RPMI8226 (cell line): ENCODE measurements at regions not wholly inside any gene's neighbourhood (a gene's known extent, or its start where the extent isn't known, plus 50 kb on each side); places are given as distances from the start of the nearest gene placed in this dataset.
A peak's percentile ranks its signal among the peaks of the same experiment; 100 is the strongest.

Source experiments
- DNase-seq: peaks from one replicate; pipeline ENCODE4 v3.0.0-alpha.2; 2015

- no peak for DNase-seq
Measured at GRCh38 chr4:125365731-125366130, 51.0 kb downstream of the FAT4 start.

GRCh38 chr4:125368146-125368545 lies 53.4 kb downstream of the FAT4 start:
- peak; percentile 43 for DNase-seq

GRCh38 chr4:125368671-125369081 lies 53.9 kb downstream of the FAT4 start:
- no peak for DNase-seq

- DNase-seq: no peak
Measured at GRCh38 chr4:125369098-125369497, 54.3 kb downstream of the FAT4 start.

GRCh38 chr4:125370478-125370877 lies 55.7 kb downstream of the FAT4 start:
- no peak for DNase-seq

- no peak for DNase-seq
Measured at GRCh38 chr4:125382995-125383394, 68.2 kb downstream of the FAT4 start.

GRCh38 chr4:125387770-125388169 lies 73.0 kb downstream of the FAT4 start:
- no peak for DNase-seq

GRCh38 chr4:125388613-125389012 lies 73.9 kb downstream of the FAT4 start:
- no peak for DNase-seq

- no peak for DNase-seq
Measured at GRCh38 chr4:125389713-125390112, 75.0 kb downstream of the FAT4 start.

GRCh38 chr4:125390126-125390525 lies 75.4 kb downstream of the FAT4 start:
- no peak for DNase-seq

- no peak for DNase-seq
Measured at GRCh38 chr4:125390727-125391126, 76.0 kb downstream of the FAT4 start.

GRCh38 chr4:125392694-125393093 lies 77.9 kb downstream of the FAT4 start:
- no peak for DNase-seq

- DNase-seq: no peak
Measured at GRCh38 chr4:125393825-125394224, 79.1 kb downstream of the FAT4 start.

- no peak for DNase-seq
Measured at GRCh38 chr4:125397226-125397625, 82.5 kb downstream of the FAT4 start.

GRCh38 chr4:125398263-125399002 lies 83.7 kb downstream of the FAT4 start:
- DNase-seq: no peak

GRCh38 chr4:125400756-125401155 lies 86.0 kb downstream of the FAT4 start:
- DNase-seq: no peak

GRCh38 chr4:125401784-125402183 lies 87.0 kb downstream of the FAT4 start:
- DNase-seq: no peak

- DNase-seq: no peak
Measured at GRCh38 chr4:125420526-125420925, 105.8 kb downstream of the FAT4 start.

GRCh38 chr4:125421547-125421946 lies 106.8 kb downstream of the FAT4 start:
- DNase-seq: no peak

GRCh38 chr4:125423124-125423523 lies 108.4 kb downstream of the FAT4 start:
- no peak for DNase-seq

GRCh38 chr4:125428832-125429231 lies 114.1 kb downstream of the FAT4 start:
- no peak for DNase-seq

GRCh38 chr4:125430086-125430485 lies 115.3 kb downstream of the FAT4 start:
- no peak for DNase-seq

GRCh38 chr4:125432078-125432477 lies 117.3 kb downstream of the FAT4 start:
- DNase-seq: no peak

- DNase-seq: no peak
Measured at GRCh38 chr4:125433453-125433852, 118.7 kb downstream of the FAT4 start.

GRCh38 chr4:125434136-125434535 lies 119.4 kb downstream of the FAT4 start:
- DNase-seq: no peak
